HepG2 (cell line): ENCODE measurements at regions not wholly inside any gene's neighbourhood (a gene's known extent, or its start where the extent isn't known, plus 50 kb on each side); places are given as distances from the start of the nearest gene placed in this dataset.

Experiments
- ATAC-seq: fragments of 200-7000 bp; cut with Tn5 transposase; 3 replicates; pipeline ENCODE4 v1.9.1; 2020; ENCODE audit warnings: mild to moderate bottlenecking, moderate library complexity
- BruUV-seq: library from RNA; stranded (reverse); fragments of 400-500 nt; replicated peaks from 2 replicates; lab custom pipeline; 2021; lab: Mats Ljungman, UMichigan
- CTCF ChIA-PET: fragments of 300-600 bp; formaldehyde crosslinking; extraction: SDS; loops from one replicate; lab custom pipeline; 2021; ENCODE audit warnings: low total read pairs, inconsistent platforms, low intra/inter-chr PET ratio; lab: Yijun Ruan, JAX
- POLR2A ChIA-PET: fragments of 350-600 bp; sonication (Branson Sonifier 250); formaldehyde crosslinking; loops from one replicate; lab custom pipeline; 2020; ENCODE audit warnings: antibody characterized with exemption, inconsistent platforms; lab: Yijun Ruan, JAX
- DNase-seq: peaks from one replicate; pipeline ENCODE4 v3.0.0-alpha.2; 2015; ENCODE audit warnings: low spot score
- FAIRE-seq: peaks from 3 replicates; lab custom pipeline; 2011; peaks lifted over from hg19 to GRCh38; lab: Jason Lieb, UNC
- H2AFZ ChIP-seq: one replicate; pipeline ENCODE4 v1.6.1; 2011; ENCODE audit warnings: low read length, inconsistent platforms
- H3K27ac ChIP-seq: fragments of 300-600 bp; 3 replicates; pipeline ENCODE4 v1.8.0; 2011; ENCODE audit warnings: mixed run types, mild to moderate bottlenecking, mixed read lengths, low read length, inconsistent platforms; ENCODE audit not compliant: insufficient read depth; ENCODE audit errors: extremely low read length
- H3K27me3 ChIP-seq, 2 experiments: fragments of 200-600 bp in 1 of 2; 2 replicates in 1 of 2; 3 replicates in 1 of 2; pipeline versions ENCODE4 v1.6.0 to v1.8.0; 2011; ENCODE audit warnings: low read length in 2 of 2, mild to moderate bottlenecking in 2 of 2, moderate library complexity in 2 of 2, inconsistent platforms in 1 of 2; ENCODE audit not compliant: insufficient read depth in 2 of 2, control insufficient read depth in 1 of 2
- H3K36me3 ChIP-seq, 2 experiments: fragments of 200-600 bp in 1 of 2; replicated peaks in 1 of 2; 2 replicates in 1 of 2; 3 replicates in 1 of 2; pipeline versions ENCODE4 v1.5.1 to v1.8.0; 2011; ENCODE audit warnings: low read length in 2 of 2, inconsistent platforms in 1 of 2; ENCODE audit not compliant: insufficient read depth in 2 of 2, control insufficient read depth in 1 of 2
- H3K4me1 ChIP-seq: 2 replicates; pipeline ENCODE4 v1.5.1; 2012; ENCODE audit warnings: low read length, inconsistent platforms; ENCODE audit not compliant: insufficient read depth
- H3K4me2 ChIP-seq: 2 replicates; pipeline ENCODE4 v1.6.0; 2011; ENCODE audit warnings: low read depth, low read length, inconsistent platforms
- H3K4me3 ChIP-seq, 3 experiments: fragments of 200-600 bp in 1 of 3; sonication (generic), shearing (Covaris generic) in 1 of 3; replicated peaks in 1 of 3; 2 replicates each; pipeline ENCODE4 v1.5.1; 2011 to 2016; ENCODE audit warnings: low read length in 3 of 3, inconsistent platforms in 2 of 3, low read depth in 2 of 3, mild to moderate bottlenecking in 2 of 3, control low read depth in 1 of 3, mixed read lengths in 1 of 3; ENCODE audit not compliant: insufficient read depth in 1 of 3
- H3K79me2 ChIP-seq: one replicate; pipeline ENCODE4 v1.6.1; 2011; ENCODE audit warnings: low read length, inconsistent platforms; ENCODE audit not compliant: insufficient read depth
- H3K9ac ChIP-seq: 2 replicates; pipeline ENCODE4 v1.6.0; 2011; ENCODE audit warnings: mild to moderate bottlenecking, low read depth, low read length, inconsistent platforms; ENCODE audit not compliant: insufficient read depth
- H3K9me3 ChIP-seq: 2 replicates; pipeline ENCODE4 v1.5.1; 2012; ENCODE audit warnings: mild to moderate bottlenecking, low read length
- H4K20me1 ChIP-seq: 2 replicates; pipeline ENCODE4 v1.6.0; 2011; ENCODE audit warnings: inconsistent platforms, mild to moderate bottlenecking, low read length, moderate library complexity; ENCODE audit not compliant: insufficient read depth
- HNRNPL ChIP-seq: fragments of 200-400 bp; formaldehyde crosslinking; IDR thresholded peaks from 2 replicates; pipeline ENCODE4 v1.6.1; 2017; ENCODE audit warnings: mild to moderate bottlenecking, low read depth, low read length
- KDM2A ChIP-seq: sonication (generic); formaldehyde crosslinking; IDR thresholded peaks from 2 replicates; pipeline ENCODE4 v1.4.0; 2020; ENCODE audit warnings: low read depth, missing genetic modification reagents, borderline replicate concordance
- KLF13 ChIP-seq: sonication (generic); formaldehyde crosslinking; IDR thresholded peaks from 2 replicates; pipeline ENCODE4 v1.4.0; 2020; ENCODE audit warnings: mild to moderate bottlenecking, missing genetic modification reagents
- PHF5A ChIP-seq: IDR thresholded peaks from one replicate; pipeline ENCODE4 v1.6.1; 2018; ENCODE audit warnings: low read depth, missing genetic modification reagents; ENCODE audit not compliant: unreplicated experiment
- PREB ChIP-seq: sonication (generic); formaldehyde crosslinking; IDR thresholded peaks from 2 replicates; pipeline ENCODE4 v1.4.0; 2020; ENCODE audit warnings: missing genetic modification reagents
- RNF2 ChIP-seq: fragments of 450-650 bp; conservative IDR thresholded peaks from 2 replicates; pipeline ENCODE4 v1.6.1; 2016; ENCODE audit warnings: low read depth
- ZMYM2 ChIP-seq: sonication (generic); formaldehyde crosslinking; IDR thresholded peaks from 2 replicates; pipeline ENCODE4 v1.8.0; 2022; ENCODE audit warnings: mild to moderate bottlenecking, missing genetic modification reagents
- ZNF550 ChIP-seq: sonication (generic); formaldehyde crosslinking; IDR thresholded peaks from 2 replicates; pipeline ENCODE4 v1.4.0; 2020; ENCODE audit warnings: mild to moderate bottlenecking, missing genetic modification reagents, borderline replicate concordance
- ZNF878 ChIP-seq: sonication (generic); formaldehyde crosslinking; IDR thresholded peaks from 2 replicates; pipeline ENCODE4 v1.8.1; 2023; ENCODE audit warnings: mild to moderate bottlenecking, missing genetic modification reagents, moderate library complexity
- WGBS: methylation state at CpG from one replicate; pipeline ENCODE4 v1.1.6; 2017; ENCODE audit warnings: low lambda C conversion rate; 5-methylcytosine and 5-hydroxymethylcytosine counted together
- in situ Hi-C: cut with HindIII; loops from 2 replicates; pipeline ENCODE4 v1.10.0; 2017; ENCODE audit warnings: low pct_unique_long_range_greater_than_20kb; ENCODE audit not compliant: extremely low pct_ligation_motif_present
- intact Hi-C: fragments of 100-400 bp; cut with micrococcal nuclease; formaldehyde crosslinking; loops from one replicate; pipeline ENCODE4 v1.10.0; 2022; ENCODE audit not compliant: unreplicated experiment
- TF ChIP-seq, protein P1 (sequence below): sonication (generic); formaldehyde crosslinking; IDR thresholded peaks from one replicate; pipeline ENCODE4 v1.5.1; 2020; ENCODE audit warnings: mild to moderate bottlenecking, missing genetic modification reagents; ENCODE audit errors: not compliant biosample characterization
- TF ChIP-seq, protein P2 (sequence below): sonication (generic); formaldehyde crosslinking; IDR thresholded peaks from 2 replicates; pipeline ENCODE4 v1.4.0; 2020; ENCODE audit warnings: mild to moderate bottlenecking, missing genetic modification reagents
- TF ChIP-seq, protein P3 (sequence below): sonication (generic); formaldehyde crosslinking; IDR thresholded peaks from 2 replicates; pipeline ENCODE4 v1.5.0; 2020; ENCODE audit warnings: missing genetic modification reagents

- H3K9me3 ChIP-seq: no peaks in the 10 kb centered on the region
- no peak overlapping the region for H3K4me2 ChIP-seq
- ChIA-PET CTCF (no interaction called here), POLR2A (no interaction called here)
- BruUV-seq: no TSS peak
- intact Hi-C loops (no loop called here), in situ Hi-C loops (no loop called here)
- no peaks in the 10 kb centered on the region for H3K79me2 ChIP-seq
- H3K36me3 ChIP-seq: no peaks in the 10 kb centered on the region
- no peak overlapping the region for H3K27ac ChIP-seq
- no peak overlapping the region for H3K9ac ChIP-seq
- no peak for DNase-seq
- H3K4me1 ChIP-seq: no peaks in the 10 kb centered on the region
- ATAC-seq: no peak
- FAIRE-seq: no peak
- H3K4me3 ChIP-seq: no peak overlapping the region
- H3K27me3 ChIP-seq: no peaks in the 10 kb centered on the region
- no peak overlapping the region for H2AFZ ChIP-seq
- no peaks in the 10 kb centered on the region for H4K20me1 ChIP-seq
- WGBS: 0% methylated on average over 3 of the region's 3 CpGs
- no peak for TF ChIP-seq PHF5A
- no peak for TF ChIP-seq RNF2
- TF ChIP-seq, protein P1, sequence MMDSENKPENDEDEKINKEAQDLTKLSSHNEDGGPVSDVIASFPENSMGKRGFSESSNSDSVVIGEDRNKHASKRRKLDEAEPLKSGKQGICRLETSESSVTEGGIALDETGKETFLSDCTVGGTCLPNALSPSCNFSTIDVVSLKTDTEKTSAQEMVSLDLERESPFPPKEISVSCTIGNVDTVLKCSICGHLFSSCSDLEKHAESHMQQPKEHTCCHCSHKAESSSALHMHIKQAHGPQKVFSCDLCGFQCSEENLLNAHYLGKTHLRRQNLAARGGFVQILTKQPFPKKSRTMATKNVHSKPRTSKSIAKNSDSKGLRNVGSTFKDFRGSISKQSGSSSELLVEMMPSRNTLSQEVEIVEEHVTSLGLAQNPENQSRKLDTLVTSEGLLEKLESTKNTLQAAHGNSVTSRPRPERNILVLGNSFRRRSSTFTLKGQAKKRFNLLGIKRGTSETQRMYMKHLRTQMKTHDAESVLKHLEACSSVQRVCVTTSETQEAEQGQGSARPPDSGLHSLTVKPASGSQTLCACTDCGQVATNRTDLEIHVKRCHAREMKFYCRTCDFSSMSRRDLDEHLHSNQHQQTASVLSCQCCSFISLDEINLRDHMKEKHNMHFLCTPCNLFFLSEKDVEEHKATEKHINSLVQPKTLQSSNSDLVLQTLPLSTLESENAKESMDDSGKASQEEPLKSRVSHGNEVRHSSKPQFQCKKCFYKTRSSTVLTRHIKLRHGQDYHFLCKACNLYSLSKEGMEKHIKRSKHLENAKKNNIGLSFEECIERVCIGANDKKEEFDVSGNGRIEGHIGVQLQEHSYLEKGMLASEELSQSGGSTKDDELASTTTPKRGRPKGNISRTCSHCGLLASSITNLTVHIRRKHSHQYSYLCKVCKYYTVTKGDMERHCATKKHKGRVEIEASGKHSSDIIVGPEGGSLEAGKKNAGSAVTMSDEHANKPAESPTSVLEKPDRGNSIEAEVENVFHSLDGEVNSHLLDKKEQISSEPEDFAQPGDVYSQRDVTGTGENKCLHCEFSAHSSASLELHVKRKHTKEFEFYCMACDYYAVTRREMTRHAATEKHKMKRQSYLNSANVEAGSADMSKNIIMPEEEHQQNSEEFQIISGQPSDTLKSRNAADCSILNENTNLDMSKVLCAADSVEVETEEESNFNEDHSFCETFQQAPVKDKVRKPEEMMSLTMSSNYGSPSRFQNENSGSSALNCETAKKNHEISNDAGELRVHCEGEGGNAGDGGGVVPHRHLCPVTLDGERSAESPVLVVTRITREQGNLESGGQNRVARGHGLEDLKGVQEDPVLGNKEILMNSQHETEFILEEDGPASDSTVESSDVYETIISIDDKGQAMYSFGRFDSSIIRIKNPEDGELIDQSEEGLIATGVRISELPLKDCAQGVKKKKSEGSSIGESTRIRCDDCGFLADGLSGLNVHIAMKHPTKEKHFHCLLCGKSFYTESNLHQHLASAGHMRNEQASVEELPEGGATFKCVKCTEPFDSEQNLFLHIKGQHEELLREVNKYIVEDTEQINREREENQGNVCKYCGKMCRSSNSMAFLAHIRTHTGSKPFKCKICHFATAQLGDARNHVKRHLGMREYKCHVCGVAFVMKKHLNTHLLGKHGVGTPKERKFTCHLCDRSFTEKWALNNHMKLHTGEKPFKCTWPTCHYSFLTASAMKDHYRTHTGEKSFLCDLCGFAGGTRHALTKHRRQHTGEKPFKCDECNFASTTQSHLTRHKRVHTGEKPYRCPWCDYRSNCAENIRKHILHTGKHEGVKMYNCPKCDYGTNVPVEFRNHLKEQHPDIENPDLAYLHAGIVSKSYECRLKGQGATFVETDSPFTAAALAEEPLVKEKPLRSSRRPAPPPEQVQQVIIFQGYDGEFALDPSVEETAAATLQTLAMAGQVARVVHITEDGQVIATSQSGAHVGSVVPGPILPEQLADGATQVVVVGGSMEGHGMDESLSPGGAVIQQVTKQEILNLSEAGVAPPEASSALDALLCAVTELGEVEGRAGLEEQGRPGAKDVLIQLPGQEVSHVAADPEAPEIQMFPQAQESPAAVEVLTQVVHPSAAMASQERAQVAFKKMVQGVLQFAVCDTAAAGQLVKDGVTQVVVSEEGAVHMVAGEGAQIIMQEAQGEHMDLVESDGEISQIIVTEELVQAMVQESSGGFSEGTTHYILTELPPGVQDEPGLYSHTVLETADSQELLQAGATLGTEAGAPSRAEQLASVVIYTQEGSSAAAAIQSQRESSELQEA: no peak
- TF ChIP-seq, protein P2, sequence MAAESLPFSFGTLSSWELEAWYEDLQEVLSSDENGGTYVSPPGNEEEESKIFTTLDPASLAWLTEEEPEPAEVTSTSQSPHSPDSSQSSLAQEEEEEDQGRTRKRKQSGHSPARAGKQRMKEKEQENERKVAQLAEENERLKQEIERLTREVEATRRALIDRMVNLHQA (CRISPR knock-in tag): no peak
- no peak for TF ChIP-seq KLF13 (CRISPR knock-in tag)
- TF ChIP-seq, protein P3, sequence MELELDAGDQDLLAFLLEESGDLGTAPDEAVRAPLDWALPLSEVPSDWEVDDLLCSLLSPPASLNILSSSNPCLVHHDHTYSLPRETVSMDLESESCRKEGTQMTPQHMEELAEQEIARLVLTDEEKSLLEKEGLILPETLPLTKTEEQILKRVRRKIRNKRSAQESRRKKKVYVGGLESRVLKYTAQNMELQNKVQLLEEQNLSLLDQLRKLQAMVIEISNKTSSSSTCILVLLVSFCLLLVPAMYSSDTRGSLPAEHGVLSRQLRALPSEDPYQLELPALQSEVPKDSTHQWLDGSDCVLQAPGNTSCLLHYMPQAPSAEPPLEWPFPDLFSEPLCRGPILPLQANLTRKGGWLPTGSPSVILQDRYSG (CRISPR knock-in tag): no peak
- no peak for TF ChIP-seq HNRNPL
- no peak for TF ChIP-seq ZMYM2
- no peak for TF ChIP-seq PREB
- TF ChIP-seq ZNF878 (CRISPR knock-in tag): no peak
- TF ChIP-seq ZNF550 (CRISPR knock-in tag): no peak
- no peak for TF ChIP-seq KDM2A (CRISPR knock-in tag)
These were observed 500.1 kb upstream of the SGCD start for GRCh38 chr5:155826611-155827507.
